ENCODE measurements at regions not wholly inside any gene's neighbourhood (a gene's known extent, or its start where the extent isn't known, plus 50 kb on each side); places are given as distances from the start of the nearest gene placed in this dataset.

DNA sequence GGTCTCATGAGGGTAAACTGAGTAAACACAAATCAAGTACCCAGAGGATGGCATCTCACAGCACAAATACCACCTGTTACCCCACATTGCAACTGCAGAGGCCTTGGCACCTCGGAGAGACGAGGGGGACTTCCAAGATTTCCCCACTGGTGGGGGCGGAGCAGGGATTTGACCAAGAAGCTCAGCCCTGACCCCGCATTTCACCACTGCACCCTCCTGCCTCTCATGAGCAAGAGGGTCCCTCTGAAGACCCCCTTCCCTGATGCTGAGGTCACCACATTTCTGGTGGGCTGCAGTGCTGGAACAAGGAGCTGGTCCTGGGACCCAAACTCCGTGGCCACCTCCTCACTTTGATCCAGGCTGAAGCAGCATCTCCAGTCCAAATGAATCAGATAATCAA is 342.4 kb downstream of the NPHP4 start:
- 81% methylated on average over 5 of the region's 5 CpGs for WGBS

GRCh38 chr1:5649166-5649551 is 343.1 kb downstream of the NPHP4 start:
- DNase-seq (ENCODE audit: low spot score), result no peak
- Histone ChIP-seq H3K27me3 (ENCODE audit: control insufficient read depth in 4 of 4, insufficient read depth in 4 of 4, low read length in 3 of 4) (peaks cover 0 to 5% (median 0%) of the 10 kb centered on the region in 4 donors), H3K9ac (ENCODE audit: low read depth in 1 of 2, low read length in 2 of 2) (no peak overlapping the region), H3K27ac (ENCODE audit: low read depth in 1 of 2, low read length in 2 of 2) (no peak overlapping the region), H3K36me3 (ENCODE audit: control insufficient read depth in 4 of 4, insufficient read depth in 3 of 4, low read depth in 1 of 4, low read length in 3 of 4) (no peaks in the 10 kb centered on the region), H3K9me3 (ENCODE audit: control insufficient read depth in 4 of 4, low read length in 3 of 4) (peaks cover 5 to 9% (median 7%) of the 10 kb centered on the region in 4 donors), H3K4me3 (ENCODE audit: low read depth in 1 of 3, low read length in 3 of 3) (no peak overlapping the region), H3K4me1 (ENCODE audit: control insufficient read depth in 4 of 4, insufficient read depth in 4 of 4, low read length in 3 of 4) (no peaks in the 10 kb centered on the region)
- WGBS, result 88% methylated on average over 4 of the region's 4 CpGs
- TF ChIP-seq FOXA2 (IDR thresholded peaks at IDR 0.05) (no peak), HNF4G (IDR thresholded peaks at IDR 0.05) (no peak), NR2F2 (IDR thresholded peaks at IDR 0.05) (no peak), YY1 (IDR thresholded peaks at IDR 0.05) (no peak), EGR1 (IDR thresholded peaks at IDR 0.05; ENCODE audit: low read depth in 2 of 2) (no peak), CTCF (IDR thresholded peaks at IDR 0.05; ENCODE audit: low read depth, low read length, missing input control) (no peak), RAD21 (IDR thresholded peaks at IDR 0.05) (no peak), SP1 (IDR thresholded peaks at IDR 0.05) (no peak), TAF1 (conservative IDR thresholded peaks at IDR 0.05) (no peak), JUND (IDR thresholded peaks at IDR 0.05) (no peak), RXRA (IDR thresholded peaks at IDR 0.05) (no peak)
- TF ChIP-seq, protein P1, sequence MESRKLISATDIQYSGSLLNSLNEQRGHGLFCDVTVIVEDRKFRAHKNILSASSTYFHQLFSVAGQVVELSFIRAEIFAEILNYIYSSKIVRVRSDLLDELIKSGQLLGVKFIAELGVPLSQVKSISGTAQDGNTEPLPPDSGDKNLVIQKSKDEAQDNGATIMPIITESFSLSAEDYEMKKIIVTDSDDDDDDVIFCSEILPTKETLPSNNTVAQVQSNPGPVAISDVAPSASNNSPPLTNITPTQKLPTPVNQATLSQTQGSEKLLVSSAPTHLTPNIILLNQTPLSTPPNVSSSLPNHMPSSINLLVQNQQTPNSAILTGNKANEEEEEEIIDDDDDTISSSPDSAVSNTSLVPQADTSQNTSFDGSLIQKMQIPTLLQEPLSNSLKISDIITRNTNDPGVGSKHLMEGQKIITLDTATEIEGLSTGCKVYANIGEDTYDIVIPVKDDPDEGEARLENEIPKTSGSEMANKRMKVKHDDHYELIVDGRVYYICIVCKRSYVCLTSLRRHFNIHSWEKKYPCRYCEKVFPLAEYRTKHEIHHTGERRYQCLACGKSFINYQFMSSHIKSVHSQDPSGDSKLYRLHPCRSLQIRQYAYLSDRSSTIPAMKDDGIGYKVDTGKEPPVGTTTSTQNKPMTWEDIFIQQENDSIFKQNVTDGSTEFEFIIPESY (IDR thresholded peaks at IDR 0.05), result no peak

More for the DNA sequence above, 342.4 kb downstream of the NPHP4 start:
- Histone ChIP-seq H3K9ac (ENCODE audit: low read depth in 1 of 2, low read length in 2 of 2) (no peak overlapping the region), H3K36me3 (ENCODE audit: control insufficient read depth in 4 of 4, insufficient read depth in 3 of 4, low read depth in 1 of 4, low read length in 3 of 4) (no peaks in the 10 kb centered on the region), H3K4me1 (ENCODE audit: control insufficient read depth in 4 of 4, insufficient read depth in 4 of 4, low read length in 3 of 4) (no peaks in the 10 kb centered on the region), H3K27ac (ENCODE audit: low read depth in 1 of 2, low read length in 2 of 2) (no peak overlapping the region), H3K27me3 (ENCODE audit: control insufficient read depth in 4 of 4, insufficient read depth in 4 of 4, low read length in 3 of 4) (peaks cover 0 to 5% (median 0%) of the 10 kb centered on the region in 4 donors), H3K4me3 (ENCODE audit: low read depth in 1 of 3, low read length in 3 of 3) (no peak overlapping the region), H3K9me3 (ENCODE audit: control insufficient read depth in 4 of 4, low read length in 3 of 4) (peaks cover 3 to 9% (median 7%) of the 10 kb centered on the region in 4 donors)
- TF ChIP-seq NR2F2 (IDR thresholded peaks at IDR 0.05) (no peak), HNF4G (IDR thresholded peaks at IDR 0.05) (no peak), EGR1 (IDR thresholded peaks at IDR 0.05; ENCODE audit: low read depth in 2 of 2) (no peak), MAX (IDR thresholded peaks at IDR 0.05) (no peak), FOXA1 (IDR thresholded peaks at IDR 0.05) (no peak)
- TF ChIP-seq, protein P1 (IDR thresholded peaks at IDR 0.05), result no peak
- DNase-seq (ENCODE audit: low spot score), result no peak
